GM18502 (cell line): ENCODE measurements at regions not wholly inside any gene's neighbourhood (a gene's known extent, or its start where the extent isn't known, plus 50 kb on each side); places are given as distances from the start of the nearest gene placed in this dataset.

Experiments used
- ATAC-seq: cut with Tn5 transposase; IDR thresholded peaks from one replicate; pipeline ENCODE4 v1.9.1; 2021; ENCODE audit warnings: mild to moderate bottlenecking; ENCODE audit not compliant: unreplicated experiment, poor library complexity

DNA sequence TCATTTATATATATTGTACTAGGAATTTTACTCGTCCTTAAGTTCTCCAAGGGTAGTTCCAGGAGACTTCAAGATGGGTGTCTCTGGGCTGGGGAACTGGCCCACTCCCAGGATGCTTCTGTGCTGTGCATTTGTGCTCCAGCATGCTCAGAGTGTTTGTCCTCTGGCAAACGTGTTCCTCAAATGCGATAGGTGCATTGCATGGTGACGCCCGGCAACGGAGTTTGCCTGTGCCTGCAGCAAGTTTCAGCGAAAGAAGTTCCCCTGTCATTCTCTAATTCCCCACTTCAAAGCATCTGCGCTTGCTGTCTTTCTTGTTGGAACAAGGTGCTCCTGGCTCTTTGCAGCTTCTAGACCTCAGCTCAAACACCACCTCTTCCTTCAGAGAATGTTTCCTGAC lies 465.1 kb downstream of the GALR1 start:
- no peak for ATAC-seq

DNA sequence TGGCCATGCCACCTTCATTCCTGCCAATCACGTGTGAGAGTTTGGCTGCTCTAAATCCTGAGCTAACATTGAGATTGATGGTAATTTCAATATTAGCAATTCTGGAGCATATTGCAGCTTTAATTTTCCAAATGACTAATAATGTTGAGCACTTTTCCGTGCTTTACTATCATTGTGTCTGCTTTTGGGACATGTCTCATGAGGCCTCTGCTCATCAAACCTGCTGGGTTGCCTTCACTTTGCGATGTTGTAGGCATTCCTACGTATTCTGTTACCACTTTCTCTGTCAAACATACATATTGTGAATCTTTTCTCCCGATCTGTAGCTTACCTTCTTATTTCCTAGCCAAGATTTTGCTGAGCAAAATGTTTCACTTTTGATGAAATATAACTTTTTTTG lies 466.6 kb downstream of the GALR1 start:
- no peak for ATAC-seq

- no peak for ATAC-seq
Observed at GRCh38 chr18:77733292-77733903, 483.8 kb downstream of the GALR1 start.

GRCh38 chr18:77736842-77737241 lies 487.2 kb downstream of the GALR1 start:
- ATAC-seq, result no peak

- ATAC-seq, result no peak
Observed at GRCh38 chr18:77737405-77737804, 487.8 kb downstream of the GALR1 start.

GRCh38 chr18:77749089-77749488 lies 499.4 kb downstream of the GALR1 start:
- no peak for ATAC-seq

- no peak for ATAC-seq
Observed at GRCh38 chr18:77750006-77750405, 500.4 kb downstream of the GALR1 start.

DNA sequence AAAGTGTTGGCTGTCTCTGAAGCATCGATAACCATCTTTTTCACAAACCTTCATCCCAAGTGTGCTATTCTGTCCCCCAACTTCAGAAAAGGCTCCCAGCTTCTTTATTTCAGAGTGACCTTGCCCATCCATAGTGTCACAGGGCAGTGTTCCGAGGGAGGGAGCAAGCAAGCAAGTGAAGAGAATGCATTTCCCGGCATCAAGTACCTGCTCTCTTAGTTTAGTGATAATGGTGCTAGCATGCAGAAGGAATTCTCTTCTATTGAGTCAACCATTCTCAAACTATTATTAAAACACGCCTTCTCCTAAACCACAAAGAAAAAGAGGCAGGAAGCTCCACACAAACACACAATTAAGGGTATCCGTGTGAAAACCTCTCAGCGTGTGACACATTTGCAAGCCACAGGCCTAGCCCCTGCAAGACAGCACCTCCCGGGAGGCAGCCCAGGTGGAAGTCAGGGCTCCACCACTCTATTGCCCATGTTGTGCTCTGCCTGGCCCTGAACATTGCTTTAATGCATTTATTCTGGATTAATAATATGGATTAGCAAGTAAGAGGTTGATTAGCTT lies 504.9 kb downstream of the GALR1 start:
- no peak for ATAC-seq

GRCh38 chr18:77755187-77755586 lies 505.5 kb downstream of the GALR1 start:
- ATAC-seq, result no peak

DNA sequence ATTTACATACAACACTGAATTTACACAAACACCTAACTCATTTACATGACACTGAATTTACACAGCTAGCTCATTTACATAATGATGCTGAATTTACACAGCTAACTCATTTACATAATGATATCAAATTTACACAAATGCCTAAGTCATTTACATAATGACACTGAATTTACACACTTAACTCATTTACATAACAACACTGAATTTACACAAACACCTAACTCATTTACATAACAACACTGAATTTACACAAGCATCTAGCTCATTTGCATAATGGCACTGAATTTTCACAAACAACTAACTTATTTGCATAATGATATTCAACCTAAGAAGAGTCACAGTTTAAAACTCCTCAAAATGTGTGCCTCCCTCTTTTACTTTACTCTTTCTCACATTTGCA lies 511.7 kb downstream of the GALR1 start:
- no peak for ATAC-seq

GRCh38 chr18:77762014-77762413 lies 512.4 kb downstream of the GALR1 start:
- ATAC-seq, result no peak

GRCh38 chr18:77762642-77763041 lies 513.0 kb downstream of the GALR1 start:
- no peak for ATAC-seq

DNA sequence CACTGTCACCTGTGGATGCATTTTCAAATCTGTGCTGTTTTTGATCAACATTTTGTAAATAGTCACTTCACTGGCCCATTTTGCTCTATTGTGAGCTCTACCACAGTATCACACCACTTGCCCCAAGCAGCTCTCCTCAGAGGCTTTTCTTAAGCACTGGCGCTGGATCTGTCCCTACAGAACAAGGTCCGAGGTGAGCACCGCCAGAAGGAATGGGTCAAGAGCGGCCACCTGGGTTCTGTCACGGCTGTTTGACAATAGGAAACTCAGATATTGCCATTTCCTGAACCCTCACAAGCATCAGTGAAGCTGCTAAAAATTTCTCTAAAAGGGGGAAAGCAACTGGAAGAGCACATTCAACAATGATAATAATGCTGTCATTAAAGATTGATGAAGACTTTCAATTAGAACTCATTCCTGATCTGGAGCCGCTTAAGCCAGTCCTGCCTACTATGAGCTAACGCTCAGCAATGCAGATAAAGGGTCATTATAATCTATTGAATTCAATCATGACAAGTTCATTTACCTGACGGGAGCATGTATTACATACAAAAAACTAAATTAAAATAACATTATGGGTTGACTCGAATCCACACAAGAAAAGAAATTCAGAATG lies 514.0 kb downstream of the GALR1 start:
- ATAC-seq, result no peak

GRCh38 chr18:77765468-77765867 lies 515.8 kb downstream of the GALR1 start:
- no peak for ATAC-seq

DNA sequence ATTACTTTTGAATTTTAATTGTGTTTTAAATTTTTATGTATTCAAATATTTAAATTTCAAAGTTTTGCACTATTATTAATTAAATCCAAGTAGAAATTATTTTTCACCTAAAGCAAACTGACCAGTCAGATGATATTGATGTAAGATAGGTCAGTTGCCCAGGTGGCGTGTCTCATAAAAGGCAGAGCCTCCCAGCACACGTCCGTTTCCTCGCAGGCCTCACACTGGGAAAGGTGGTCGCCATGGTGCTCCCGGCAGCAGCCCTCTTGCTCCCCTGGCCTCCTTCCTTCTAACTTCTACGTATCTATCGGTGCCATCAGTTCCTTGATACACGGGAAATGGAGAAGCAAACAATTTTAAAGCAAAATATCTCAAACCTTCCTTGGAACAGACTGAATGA lies 516.8 kb downstream of the GALR1 start:
- ATAC-seq, result no peak

- no peak for ATAC-seq
Observed at GRCh38 chr18:77772177-77772576, 522.5 kb downstream of the GALR1 start.

DNA sequence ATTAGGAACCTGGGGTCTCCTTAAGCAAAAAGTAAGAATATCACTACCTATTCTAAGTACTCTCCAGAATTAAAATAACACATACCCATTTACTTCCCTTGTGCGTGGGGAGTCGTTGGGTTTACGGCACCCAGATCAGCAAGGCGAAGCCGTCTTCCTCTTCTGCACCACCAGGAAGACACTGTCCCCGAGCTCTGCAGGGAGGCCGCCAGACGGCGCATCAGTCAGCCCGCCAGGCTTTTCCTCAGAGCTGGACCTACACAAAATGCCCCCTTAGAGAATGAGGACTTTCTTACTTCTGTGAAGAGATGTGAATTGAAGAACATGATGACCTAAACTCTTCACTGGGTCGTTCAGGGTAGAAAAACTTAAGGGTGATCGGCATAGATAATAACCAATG lies 526.5 kb downstream of the GALR1 start:
- ATAC-seq, result no peak

- ATAC-seq, result no peak
Observed at GRCh38 chr18:77777163-77777562, 527.5 kb downstream of the GALR1 start.

DNA sequence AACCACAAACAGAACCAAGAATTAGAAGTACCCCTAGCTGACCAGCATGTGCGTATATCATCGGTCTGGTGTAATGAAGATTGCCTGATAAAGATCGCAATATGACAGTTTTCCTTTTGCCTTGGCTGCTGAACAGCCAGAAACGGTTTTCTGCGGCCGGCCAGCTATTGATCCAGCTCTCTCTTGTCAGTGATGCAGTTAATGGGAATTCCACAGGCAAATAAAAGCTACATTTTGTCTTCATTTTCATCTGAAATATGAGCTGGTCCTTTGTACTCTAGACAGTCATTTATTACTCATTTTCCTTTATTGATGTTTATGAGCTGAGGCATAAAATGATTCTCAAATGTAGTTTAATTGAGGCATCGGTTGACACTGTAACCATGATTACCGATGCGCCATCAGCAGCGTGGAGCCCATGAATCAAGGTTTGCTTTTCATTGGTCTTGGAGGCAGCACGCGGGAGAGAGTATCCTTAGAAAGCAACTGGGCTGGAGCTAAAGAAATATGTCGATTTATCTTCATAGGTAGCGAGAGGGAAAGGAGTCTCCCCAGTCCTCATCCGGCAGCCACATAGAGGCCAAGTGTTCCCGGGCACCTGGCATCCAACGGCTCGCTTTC lies 535.2 kb downstream of the GALR1 start:
- ATAC-seq, result no peak

DNA sequence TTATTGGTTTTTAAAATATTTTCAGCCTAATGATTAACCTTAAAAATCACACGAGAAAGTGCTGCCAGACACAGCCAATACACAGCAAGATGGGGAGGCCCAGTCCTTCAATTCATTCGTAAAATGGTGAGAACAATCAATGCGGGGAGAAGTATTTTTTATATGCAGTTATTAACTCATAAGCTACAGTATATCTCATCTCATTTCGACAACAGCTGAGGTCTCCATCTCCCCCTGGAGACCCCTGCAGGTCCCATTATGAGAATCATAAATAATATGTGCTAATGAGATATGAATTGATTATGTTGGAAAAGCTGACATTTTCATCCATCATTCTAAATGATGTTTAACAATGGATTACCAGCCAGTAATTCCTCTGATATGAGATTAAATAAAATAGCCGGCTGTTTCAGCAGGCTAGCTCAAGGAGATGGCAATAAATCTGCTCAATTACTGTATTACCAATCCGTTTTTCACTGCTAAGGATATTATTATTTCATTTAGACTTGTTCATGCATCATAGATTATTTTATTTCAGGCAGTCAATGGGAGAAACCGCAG lies 535.8 kb downstream of the GALR1 start:
- no peak for ATAC-seq

- ATAC-seq, result no peak
Observed at GRCh38 chr18:77803024-77803423, 553.4 kb downstream of the GALR1 start.
